ENCODE measurements at regions not wholly inside any gene's neighbourhood (a gene's known extent, or its start where the extent isn't known, plus 50 kb on each side); places are given as distances from the start of the nearest gene placed in this dataset.

DNA sequence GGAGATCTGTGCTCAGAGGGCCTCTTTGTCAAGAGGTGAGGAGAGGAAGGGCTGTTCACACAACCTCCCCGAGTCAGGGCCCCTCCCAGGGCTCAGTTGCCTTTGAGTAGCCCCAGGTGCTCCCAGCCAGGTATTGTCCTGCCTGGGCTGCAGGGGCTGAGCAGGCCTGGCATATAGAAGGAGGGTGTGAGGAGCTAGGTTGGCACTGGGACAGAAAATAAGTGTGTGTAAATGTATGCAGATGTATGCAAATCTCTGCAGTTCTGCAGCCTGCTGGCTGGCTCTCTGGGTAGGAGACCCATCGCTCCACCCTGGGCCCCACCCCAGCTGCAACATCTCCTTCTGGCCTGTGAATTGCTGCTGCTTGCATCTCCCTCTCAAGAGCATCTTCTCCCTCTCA, 52.4 kb downstream of the NAV1 start:
- WGBS (ENCODE audit: insufficient coverage): 60% methylated on average over 1 of the region's 2 CpGs
- H3K36me3 ChIP-seq (replicated peaks in 1 of 2; ENCODE audit: control extremely low read depth in 1 of 2, control insufficient read depth in 1 of 2, extremely low read depth in 1 of 2, insufficient read depth in 2 of 2, low read length in 1 of 2): no peaks in the 10 kb centered on the region
- H4K20me1 ChIP-seq (ENCODE audit: control insufficient read depth, insufficient read depth, low read length, poor library complexity, severe bottlenecking): no peaks in the 10 kb centered on the region
- H3K27me3 ChIP-seq (replicated peaks in 1 of 4; ENCODE audit: control extremely low read depth in 1 of 4, control insufficient read depth in 3 of 4, insufficient read depth in 4 of 4, low read length in 3 of 4): no peaks in the 10 kb centered on the region
- no peak overlapping the region for H3K27ac Mint-ChIP-seq
- H3K27me3 Mint-ChIP-seq: peaks cover 13% of the 10 kb centered on the region
- H3K4me3 ChIP-seq (ENCODE audit: control extremely low read depth in 1 of 5, extremely low read depth in 1 of 5, insufficient read depth in 1 of 5, low read depth in 2 of 5, low read length in 4 of 5): no peak overlapping the region
- H2AFZ ChIP-seq (ENCODE audit: insufficient read depth, low read depth, low read length, poor library complexity, severe bottlenecking): no peak overlapping the region
- ChIA-PET CTCF (no interaction called here), POLR2A (no interaction called here)
- no peaks in the 10 kb centered on the region for H3K9me3 ChIP-seq (ENCODE audit: control extremely low read depth in 1 of 3, control insufficient read depth in 2 of 3, insufficient read depth in 1 of 3, low read length in 2 of 3)
- TF ChIP-seq, protein P1, sequence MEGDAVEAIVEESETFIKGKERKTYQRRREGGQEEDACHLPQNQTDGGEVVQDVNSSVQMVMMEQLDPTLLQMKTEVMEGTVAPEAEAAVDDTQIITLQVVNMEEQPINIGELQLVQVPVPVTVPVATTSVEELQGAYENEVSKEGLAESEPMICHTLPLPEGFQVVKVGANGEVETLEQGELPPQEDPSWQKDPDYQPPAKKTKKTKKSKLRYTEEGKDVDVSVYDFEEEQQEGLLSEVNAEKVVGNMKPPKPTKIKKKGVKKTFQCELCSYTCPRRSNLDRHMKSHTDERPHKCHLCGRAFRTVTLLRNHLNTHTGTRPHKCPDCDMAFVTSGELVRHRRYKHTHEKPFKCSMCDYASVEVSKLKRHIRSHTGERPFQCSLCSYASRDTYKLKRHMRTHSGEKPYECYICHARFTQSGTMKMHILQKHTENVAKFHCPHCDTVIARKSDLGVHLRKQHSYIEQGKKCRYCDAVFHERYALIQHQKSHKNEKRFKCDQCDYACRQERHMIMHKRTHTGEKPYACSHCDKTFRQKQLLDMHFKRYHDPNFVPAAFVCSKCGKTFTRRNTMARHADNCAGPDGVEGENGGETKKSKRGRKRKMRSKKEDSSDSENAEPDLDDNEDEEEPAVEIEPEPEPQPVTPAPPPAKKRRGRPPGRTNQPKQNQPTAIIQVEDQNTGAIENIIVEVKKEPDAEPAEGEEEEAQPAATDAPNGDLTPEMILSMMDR (IDR thresholded peaks at IDR 0.05): no peak
- no peak for TF ChIP-seq EZH2 (IDR thresholded peaks at IDR 0.05; ENCODE audit: borderline replicate concordance, insufficient read depth, low read depth, low read length, poor library complexity, severe bottlenecking)
- H3K9ac ChIP-seq (ENCODE audit: low read length): no peak overlapping the region
- no peaks in the 10 kb centered on the region for H3K4me1 ChIP-seq (ENCODE audit: control insufficient read depth in 2 of 2, insufficient read depth in 2 of 2, low read length in 2 of 2)
- no peak for ATAC-seq (ENCODE audit: low read depth)
- H3K4me2 ChIP-seq (replicated peaks; ENCODE audit: low read depth, low read length, poor library complexity, severe bottlenecking): no peak overlapping the region
- intact Hi-C loops (cut with micrococcal nuclease): no loop called here
- no peak overlapping the region for H3K4me3 Mint-ChIP-seq
- no peaks in the 10 kb centered on the region for H3K4me1 Mint-ChIP-seq
- H3K9me3 Mint-ChIP-seq (ENCODE audit: insufficient read depth): no peaks in the 10 kb centered on the region
- no peak overlapping the region for H3K27ac ChIP-seq (ENCODE audit: low read length in 2 of 2)
- DNase-seq: no peak
- H3K79me2 ChIP-seq (ENCODE audit: control insufficient read depth, insufficient read depth, low read length): no peaks in the 10 kb centered on the region

DNA sequence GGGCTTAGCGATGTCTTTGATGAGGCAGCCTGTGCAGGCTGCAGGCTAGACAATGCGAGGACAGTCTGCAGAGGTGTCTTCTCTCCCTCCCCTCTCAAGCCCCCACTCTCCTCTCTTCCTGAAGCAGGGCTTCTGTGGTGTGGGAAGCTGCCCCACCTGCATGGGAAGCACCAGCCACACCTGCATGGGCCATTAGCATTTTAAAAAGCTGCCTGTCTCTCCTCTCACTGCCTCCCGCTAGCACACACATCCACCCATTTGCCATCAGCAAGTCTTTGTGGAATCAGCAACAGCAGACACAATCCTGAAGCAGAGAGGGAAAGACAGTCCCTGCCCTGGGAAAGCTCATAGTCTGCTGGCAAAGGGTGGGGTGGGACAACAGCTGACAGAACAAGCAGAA, 53.1 kb downstream of the NAV1 start:
- 100% methylated on average over 1 of the region's 3 CpGs for WGBS (ENCODE audit: insufficient coverage)
- no peaks in the 10 kb centered on the region for H3K27me3 ChIP-seq (replicated peaks in 1 of 4; ENCODE audit: control extremely low read depth in 1 of 4, control insufficient read depth in 3 of 4, insufficient read depth in 4 of 4, low read length in 3 of 4)
- H3K9ac ChIP-seq (ENCODE audit: low read length): no peak overlapping the region
- H3K4me3 Mint-ChIP-seq: no peak overlapping the region
- H3K27ac Mint-ChIP-seq: no peak overlapping the region
- ChIA-PET CTCF (no interaction called here), POLR2A (no interaction called here)
- DNase-seq: no peak
- H3K9me3 Mint-ChIP-seq (ENCODE audit: insufficient read depth): no peaks in the 10 kb centered on the region
- no peak overlapping the region for H3K27ac ChIP-seq (ENCODE audit: low read length in 2 of 2)
- no peaks in the 10 kb centered on the region for H3K4me1 ChIP-seq (ENCODE audit: control insufficient read depth in 2 of 2, insufficient read depth in 2 of 2, low read length in 2 of 2)
- H3K79me2 ChIP-seq (ENCODE audit: control insufficient read depth, insufficient read depth, low read length): no peaks in the 10 kb centered on the region
- no peak overlapping the region for H3K4me2 ChIP-seq (replicated peaks; ENCODE audit: low read depth, low read length, poor library complexity, severe bottlenecking)
- no peaks in the 10 kb centered on the region for H4K20me1 ChIP-seq (ENCODE audit: control insufficient read depth, insufficient read depth, low read length, poor library complexity, severe bottlenecking)
- intact Hi-C loops (cut with micrococcal nuclease): no loop called here
- H3K36me3 ChIP-seq (replicated peaks in 1 of 2; ENCODE audit: control extremely low read depth in 1 of 2, control insufficient read depth in 1 of 2, extremely low read depth in 1 of 2, insufficient read depth in 2 of 2, low read length in 1 of 2): no peaks in the 10 kb centered on the region
- no peaks in the 10 kb centered on the region for H3K9me3 ChIP-seq (ENCODE audit: control extremely low read depth in 1 of 3, control insufficient read depth in 2 of 3, insufficient read depth in 1 of 3, low read length in 2 of 3)
- H3K4me1 Mint-ChIP-seq: no peaks in the 10 kb centered on the region
- no peak for ATAC-seq (ENCODE audit: low read depth)
- no peak overlapping the region for H3K4me3 ChIP-seq (ENCODE audit: control extremely low read depth in 1 of 5, extremely low read depth in 1 of 5, insufficient read depth in 1 of 5, low read depth in 2 of 5, low read length in 4 of 5)
- no peak overlapping the region for H2AFZ ChIP-seq (ENCODE audit: insufficient read depth, low read depth, low read length, poor library complexity, severe bottlenecking)
- TF ChIP-seq EZH2 (IDR thresholded peaks at IDR 0.05; ENCODE audit: borderline replicate concordance, insufficient read depth, low read depth, low read length, poor library complexity, severe bottlenecking): no peak
- TF ChIP-seq, protein P1 (IDR thresholded peaks at IDR 0.05): no peak
- peaks cover 14% of the 10 kb centered on the region for H3K27me3 Mint-ChIP-seq

Data from B cell (primary cell).